HEK293 (cell line): ENCODE measurements at regions not wholly inside any gene's neighbourhood (a gene's known extent, or its start where the extent isn't known, plus 50 kb on each side); places are given as distances from the start of the nearest gene placed in this dataset.

ENCODE experiments used
- ZBTB1 ChIP-seq: fragments of 450-650 bp; formaldehyde crosslinking; IDR thresholded peaks from 2 replicates; pipeline ENCODE4 v1.5.1; 2016; ENCODE audit warnings: missing biosample characterization, missing genetic modification characterization
- ZBTB21 ChIP-seq: fragments of 450-650 bp; formaldehyde crosslinking; IDR thresholded peaks from 2 replicates; pipeline ENCODE4 v1.5.1; 2017; ENCODE audit warnings: missing biosample characterization, missing genetic modification characterization
- ZBTB48 ChIP-seq: fragments of 450-650 bp; formaldehyde crosslinking; IDR thresholded peaks from 2 replicates; pipeline ENCODE4 v1.5.1; 2016; ENCODE audit warnings: missing biosample characterization, missing genetic modification characterization
- ZBTB8A ChIP-seq: fragments of 450-650 bp; formaldehyde crosslinking; IDR thresholded peaks from 2 replicates; pipeline ENCODE4 v1.5.1; 2016; ENCODE audit warnings: missing biosample characterization, missing genetic modification characterization
- ZNF175 ChIP-seq: fragments of 450-650 bp; formaldehyde crosslinking; IDR thresholded peaks from 2 replicates; pipeline ENCODE4 v1.5.1; 2016; ENCODE audit warnings: missing biosample characterization, missing genetic modification characterization
- ZNF274 ChIP-seq, 2 experiments: fragments of 200-500 bp in 1 of 2; fragments of 450-650 bp in 1 of 2; sonication (Bioruptor generic) in 1 of 2; formaldehyde crosslinking in 1 of 2; IDR thresholded peaks; 2 replicates each; pipeline versions ENCODE4 v1.5.1 to v1.6.1; 2014 to 2016; ENCODE audit warnings: borderline replicate concordance in 1 of 2, inconsistent platforms in 1 of 2, low read length in 1 of 2, missing biosample characterization in 1 of 2, missing genetic modification characterization in 1 of 2
- ZNF555 ChIP-seq: fragments of 450-650 bp; formaldehyde crosslinking; conservative IDR thresholded peaks from 2 replicates; pipeline ENCODE4 v1.5.1; 2017; ENCODE audit warnings: missing biosample characterization, mild to moderate bottlenecking, missing genetic modification characterization, inconsistent platforms
- ZNF658 ChIP-seq: fragments of 450-650 bp; formaldehyde crosslinking; IDR thresholded peaks from 2 replicates; pipeline ENCODE4; 2016; ENCODE audit warnings: missing biosample characterization, missing genetic modification characterization
- ZNF707 ChIP-seq: fragments of 450-650 bp; formaldehyde crosslinking; IDR thresholded peaks from 2 replicates; pipeline ENCODE4 v1.5.1; 2016; ENCODE audit warnings: missing biosample characterization, missing genetic modification characterization
- TF ChIP-seq, protein P1 (sequence below): fragments of 450-650 bp; formaldehyde crosslinking; IDR thresholded peaks from 2 replicates; pipeline ENCODE4 v1.5.1; 2016; ENCODE audit warnings: missing biosample characterization, missing genetic modification characterization
- TF ChIP-seq, protein P2 (sequence below): fragments of 450-650 bp; formaldehyde crosslinking; conservative IDR thresholded peaks from 2 replicates; pipeline ENCODE4 v1.5.1; 2016; ENCODE audit warnings: low read depth, missing biosample characterization, missing genetic modification characterization
- TF ChIP-seq, protein P3 (sequence below): fragments of 450-650 bp; formaldehyde crosslinking; IDR thresholded peaks from 2 replicates; pipeline ENCODE4 v1.5.1; 2016; ENCODE audit warnings: missing biosample characterization, missing genetic modification characterization
- TF ChIP-seq, protein P4 (sequence below): IDR thresholded peaks from 2 replicates; pipeline ENCODE4 v1.6.1; 2011; ENCODE audit warnings: mild to moderate bottlenecking, low read depth, low read length, borderline replicate concordance
- TF ChIP-seq, protein P5 (sequence below): fragments of 450-650 bp; formaldehyde crosslinking; IDR thresholded peaks from 2 replicates; pipeline ENCODE4 v1.5.0; 2017; ENCODE audit warnings: missing biosample characterization, missing genetic modification characterization, borderline replicate concordance

DNA sequence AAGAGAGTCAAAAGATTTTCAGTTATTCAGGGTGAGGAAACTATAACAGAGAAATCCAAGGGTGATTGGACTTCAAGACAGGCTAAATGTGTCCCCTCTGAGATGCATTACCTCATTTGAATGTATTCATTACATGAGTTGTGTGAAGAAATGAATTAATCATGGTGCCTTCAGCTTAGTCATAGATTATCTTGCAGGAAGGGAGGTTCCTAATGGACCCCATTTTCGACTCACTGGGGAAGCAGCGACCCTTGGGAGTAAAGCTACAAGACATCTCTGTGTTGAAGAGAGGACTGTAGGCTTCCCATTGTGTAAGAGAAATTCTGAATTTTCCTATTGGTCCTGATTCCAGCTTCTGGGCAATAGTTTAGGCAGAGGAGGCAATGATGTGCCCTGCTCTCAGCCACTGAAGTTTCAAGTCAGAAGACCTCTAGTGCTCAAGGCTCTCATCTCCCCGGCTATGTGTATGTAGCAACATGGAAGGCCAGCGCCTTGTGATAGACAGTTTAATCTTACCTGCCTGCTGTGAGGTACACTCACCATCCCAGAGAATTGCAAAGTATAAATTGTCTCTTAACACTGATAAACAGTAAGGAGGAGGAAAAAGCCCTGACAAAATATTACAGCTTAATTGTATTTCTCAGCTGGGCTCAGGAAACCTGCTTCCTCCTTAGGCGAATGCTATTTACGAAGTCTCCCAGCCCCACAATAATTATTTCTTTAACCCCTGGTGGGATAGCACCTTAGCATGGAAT lies 133.8 kb downstream of the PDCD6IP start:
- TF ChIP-seq ZNF555: no peak
- no peak for TF ChIP-seq ZBTB21 (tag by site-specific recombination)
- no peak for TF ChIP-seq ZNF175 (tag by site-specific recombination)
- TF ChIP-seq ZNF658 (tag by site-specific recombination): no peak
- no peak for TF ChIP-seq ZBTB48
- TF ChIP-seq, protein P1, sequence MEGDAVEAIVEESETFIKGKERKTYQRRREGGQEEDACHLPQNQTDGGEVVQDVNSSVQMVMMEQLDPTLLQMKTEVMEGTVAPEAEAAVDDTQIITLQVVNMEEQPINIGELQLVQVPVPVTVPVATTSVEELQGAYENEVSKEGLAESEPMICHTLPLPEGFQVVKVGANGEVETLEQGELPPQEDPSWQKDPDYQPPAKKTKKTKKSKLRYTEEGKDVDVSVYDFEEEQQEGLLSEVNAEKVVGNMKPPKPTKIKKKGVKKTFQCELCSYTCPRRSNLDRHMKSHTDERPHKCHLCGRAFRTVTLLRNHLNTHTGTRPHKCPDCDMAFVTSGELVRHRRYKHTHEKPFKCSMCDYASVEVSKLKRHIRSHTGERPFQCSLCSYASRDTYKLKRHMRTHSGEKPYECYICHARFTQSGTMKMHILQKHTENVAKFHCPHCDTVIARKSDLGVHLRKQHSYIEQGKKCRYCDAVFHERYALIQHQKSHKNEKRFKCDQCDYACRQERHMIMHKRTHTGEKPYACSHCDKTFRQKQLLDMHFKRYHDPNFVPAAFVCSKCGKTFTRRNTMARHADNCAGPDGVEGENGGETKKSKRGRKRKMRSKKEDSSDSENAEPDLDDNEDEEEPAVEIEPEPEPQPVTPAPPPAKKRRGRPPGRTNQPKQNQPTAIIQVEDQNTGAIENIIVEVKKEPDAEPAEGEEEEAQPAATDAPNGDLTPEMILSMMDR (tag by site-specific recombination): no peak
- TF ChIP-seq, protein P2, sequence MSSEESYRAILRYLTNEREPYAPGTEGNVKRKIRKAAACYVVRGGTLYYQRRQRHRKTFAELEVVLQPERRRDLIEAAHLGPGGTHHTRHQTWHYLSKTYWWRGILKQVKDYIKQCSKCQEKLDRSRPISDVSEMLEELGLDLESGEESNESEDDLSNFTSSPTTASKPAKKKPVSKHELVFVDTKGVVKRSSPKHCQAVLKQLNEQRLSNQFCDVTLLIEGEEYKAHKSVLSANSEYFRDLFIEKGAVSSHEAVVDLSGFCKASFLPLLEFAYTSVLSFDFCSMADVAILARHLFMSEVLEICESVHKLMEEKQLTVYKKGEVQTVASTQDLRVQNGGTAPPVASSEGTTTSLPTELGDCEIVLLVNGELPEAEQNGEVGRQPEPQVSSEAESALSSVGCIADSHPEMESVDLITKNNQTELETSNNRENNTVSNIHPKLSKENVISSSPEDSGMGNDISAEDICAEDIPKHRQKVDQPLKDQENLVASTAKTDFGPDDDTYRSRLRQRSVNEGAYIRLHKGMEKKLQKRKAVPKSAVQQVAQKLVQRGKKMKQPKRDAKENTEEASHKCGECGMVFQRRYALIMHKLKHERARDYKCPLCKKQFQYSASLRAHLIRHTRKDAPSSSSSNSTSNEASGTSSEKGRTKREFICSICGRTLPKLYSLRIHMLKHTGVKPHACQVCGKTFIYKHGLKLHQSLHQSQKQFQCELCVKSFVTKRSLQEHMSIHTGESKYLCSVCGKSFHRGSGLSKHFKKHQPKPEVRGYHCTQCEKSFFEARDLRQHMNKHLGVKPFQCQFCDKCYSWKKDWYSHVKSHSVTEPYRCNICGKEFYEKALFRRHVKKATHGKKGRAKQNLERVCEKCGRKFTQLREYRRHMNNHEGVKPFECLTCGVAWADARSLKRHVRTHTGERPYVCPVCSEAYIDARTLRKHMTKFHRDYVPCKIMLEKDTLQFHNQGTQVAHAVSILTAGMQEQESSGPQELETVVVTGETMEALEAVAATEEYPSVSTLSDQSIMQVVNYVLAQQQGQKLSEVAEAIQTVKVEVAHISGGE (tag by site-specific recombination): no peak
- no peak for TF ChIP-seq ZNF707
- TF ChIP-seq, protein P3, sequence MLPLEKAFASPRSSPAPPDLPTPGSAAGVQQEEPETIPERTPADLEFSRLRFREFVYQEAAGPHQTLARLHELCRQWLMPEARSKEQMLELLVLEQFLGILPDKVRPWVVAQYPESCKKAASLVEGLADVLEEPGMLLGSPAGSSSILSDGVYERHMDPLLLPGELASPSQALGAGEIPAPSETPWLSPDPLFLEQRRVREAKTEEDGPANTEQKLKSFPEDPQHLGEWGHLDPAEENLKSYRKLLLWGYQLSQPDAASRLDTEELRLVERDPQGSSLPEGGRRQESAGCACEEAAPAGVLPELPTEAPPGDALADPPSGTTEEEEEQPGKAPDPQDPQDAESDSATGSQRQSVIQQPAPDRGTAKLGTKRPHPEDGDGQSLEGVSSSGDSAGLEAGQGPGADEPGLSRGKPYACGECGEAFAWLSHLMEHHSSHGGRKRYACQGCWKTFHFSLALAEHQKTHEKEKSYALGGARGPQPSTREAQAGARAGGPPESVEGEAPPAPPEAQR: no peak
- TF ChIP-seq ZNF274 (IDR thresholded peaks at IDR 0.05; ENCODE audit: low read length): no peak
- no peak for TF ChIP-seq ZNF274 (tag by site-specific recombination; IDR thresholded peaks at IDR 0.05; ENCODE audit: borderline replicate concordance)
- no peak for TF ChIP-seq ZBTB8A (tag by site-specific recombination)
- TF ChIP-seq, protein P4, sequence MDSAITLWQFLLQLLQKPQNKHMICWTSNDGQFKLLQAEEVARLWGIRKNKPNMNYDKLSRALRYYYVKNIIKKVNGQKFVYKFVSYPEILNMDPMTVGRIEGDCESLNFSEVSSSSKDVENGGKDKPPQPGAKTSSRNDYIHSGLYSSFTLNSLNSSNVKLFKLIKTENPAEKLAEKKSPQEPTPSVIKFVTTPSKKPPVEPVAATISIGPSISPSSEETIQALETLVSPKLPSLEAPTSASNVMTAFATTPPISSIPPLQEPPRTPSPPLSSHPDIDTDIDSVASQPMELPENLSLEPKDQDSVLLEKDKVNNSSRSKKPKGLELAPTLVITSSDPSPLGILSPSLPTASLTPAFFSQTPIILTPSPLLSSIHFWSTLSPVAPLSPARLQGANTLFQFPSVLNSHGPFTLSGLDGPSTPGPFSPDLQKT: no peak
- no peak for TF ChIP-seq ZBTB1
- TF ChIP-seq, protein P5, sequence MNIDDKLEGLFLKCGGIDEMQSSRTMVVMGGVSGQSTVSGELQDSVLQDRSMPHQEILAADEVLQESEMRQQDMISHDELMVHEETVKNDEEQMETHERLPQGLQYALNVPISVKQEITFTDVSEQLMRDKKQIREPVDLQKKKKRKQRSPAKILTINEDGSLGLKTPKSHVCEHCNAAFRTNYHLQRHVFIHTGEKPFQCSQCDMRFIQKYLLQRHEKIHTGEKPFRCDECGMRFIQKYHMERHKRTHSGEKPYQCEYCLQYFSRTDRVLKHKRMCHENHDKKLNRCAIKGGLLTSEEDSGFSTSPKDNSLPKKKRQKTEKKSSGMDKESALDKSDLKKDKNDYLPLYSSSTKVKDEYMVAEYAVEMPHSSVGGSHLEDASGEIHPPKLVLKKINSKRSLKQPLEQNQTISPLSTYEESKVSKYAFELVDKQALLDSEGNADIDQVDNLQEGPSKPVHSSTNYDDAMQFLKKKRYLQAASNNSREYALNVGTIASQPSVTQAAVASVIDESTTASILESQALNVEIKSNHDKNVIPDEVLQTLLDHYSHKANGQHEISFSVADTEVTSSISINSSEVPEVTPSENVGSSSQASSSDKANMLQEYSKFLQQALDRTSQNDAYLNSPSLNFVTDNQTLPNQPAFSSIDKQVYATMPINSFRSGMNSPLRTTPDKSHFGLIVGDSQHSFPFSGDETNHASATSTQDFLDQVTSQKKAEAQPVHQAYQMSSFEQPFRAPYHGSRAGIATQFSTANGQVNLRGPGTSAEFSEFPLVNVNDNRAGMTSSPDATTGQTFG (tag by site-specific recombination): no peak
